IPS-11a (cell line): ENCODE measurements at regions not wholly inside any gene's neighbourhood (a gene's known extent, or its start where the extent isn't known, plus 50 kb on each side); places are given as distances from the start of the nearest gene placed in this dataset.

Experiments used
- H3K4me3 ChIP-seq: one replicate; pipeline ENCODE4 v1.5.1; 2013; ENCODE audit warnings: low read depth, low read length, control low read depth

DNA sequence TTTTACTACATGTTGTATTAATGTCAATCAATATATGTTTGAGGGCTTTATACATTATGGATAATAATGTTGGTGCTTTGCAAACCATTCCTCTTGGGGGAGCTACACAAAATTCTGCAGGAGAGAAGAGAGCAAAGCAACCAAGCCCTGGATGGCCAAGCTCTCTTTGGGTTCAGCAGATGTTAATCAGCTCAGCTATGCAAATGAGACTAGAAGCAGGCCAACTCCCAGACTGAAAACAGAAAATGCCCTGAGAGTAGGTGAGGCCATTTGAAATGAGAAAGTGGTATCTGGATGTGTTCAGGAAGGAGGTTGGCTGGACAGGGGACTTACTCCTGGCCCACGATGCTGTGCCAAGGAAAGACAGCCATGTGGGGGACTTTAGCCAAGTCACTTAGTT, 387.0 kb downstream of the BCOR start:
- no peak overlapping the region for H3K4me3 ChIP-seq

DNA sequence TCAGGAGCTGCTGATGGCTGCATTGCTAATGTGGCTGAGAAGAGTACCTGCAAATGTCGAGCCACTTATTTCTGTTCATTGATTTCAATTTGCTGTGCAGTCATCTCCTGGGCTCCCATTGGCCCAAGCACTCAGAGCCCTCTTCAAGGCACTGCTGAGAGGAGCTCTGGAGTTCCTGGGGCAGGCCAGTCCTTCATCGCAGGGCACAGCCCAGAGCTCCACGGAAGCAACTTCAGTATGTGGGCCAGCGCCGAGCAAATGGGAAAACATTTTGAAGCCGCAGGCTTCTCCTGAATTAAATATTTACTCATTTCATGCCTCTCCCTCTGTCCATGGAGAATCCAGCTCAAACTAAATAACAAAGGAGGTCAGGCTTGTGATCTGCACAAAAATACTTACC, 383.3 kb downstream of the BCOR start:
- H3K4me3 ChIP-seq = no peak overlapping the region

DNA sequence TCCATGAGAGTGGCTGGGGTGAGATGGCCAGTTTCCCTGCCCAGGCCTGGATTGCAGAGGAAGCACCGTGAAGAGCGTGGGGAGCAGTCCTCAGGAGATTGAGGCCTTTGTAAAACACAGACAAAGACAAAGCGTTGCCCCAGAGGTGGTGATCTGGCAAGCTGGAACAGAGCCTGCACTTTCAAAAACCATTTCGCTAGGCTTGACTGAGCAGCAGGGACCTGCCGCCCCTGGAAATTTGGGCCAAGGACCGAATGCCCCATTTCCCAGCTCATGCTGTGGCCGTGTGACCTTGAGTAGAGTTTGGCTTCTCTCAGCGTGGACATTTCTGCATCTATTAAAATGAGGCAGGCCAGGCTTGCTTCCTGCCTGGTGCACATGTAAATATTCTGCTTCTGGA, 381.4 kb downstream of the BCOR start:
- no peak overlapping the region for H3K4me3 ChIP-seq

DNA sequence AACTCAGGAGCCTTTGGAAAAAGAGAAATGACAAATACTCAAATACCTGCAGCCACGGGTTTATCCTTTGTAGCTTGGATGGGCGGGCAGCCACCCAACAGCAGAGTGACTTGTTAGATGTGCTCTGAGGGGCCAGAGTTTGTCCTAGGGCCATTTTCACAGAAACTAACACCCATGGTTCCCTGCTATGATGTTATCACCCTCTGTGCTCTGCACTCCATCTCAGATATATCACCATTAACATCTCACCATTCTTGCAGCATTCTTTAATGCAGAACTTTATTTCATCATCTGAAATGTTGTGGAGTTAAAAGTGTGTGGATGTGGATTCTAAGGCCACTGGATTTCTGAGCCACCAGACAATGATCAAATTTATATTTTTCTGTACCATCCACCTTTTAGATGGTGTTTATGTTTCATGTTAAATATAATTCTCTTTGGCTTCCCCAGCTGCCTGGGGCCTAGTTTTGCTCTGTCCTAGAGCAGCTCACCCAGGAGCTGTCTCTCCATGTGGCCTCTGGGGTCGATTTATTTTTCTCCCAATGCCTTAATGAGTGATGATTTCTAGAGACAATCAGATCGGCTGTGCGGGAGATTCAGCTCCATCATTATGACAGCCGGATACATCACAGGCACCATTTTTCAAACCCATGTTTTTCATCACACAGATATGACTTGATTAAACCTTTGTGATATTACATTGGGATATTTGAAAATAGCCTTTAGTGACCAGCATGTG, 380.8 kb downstream of the BCOR start:
- H3K4me3 ChIP-seq = no peak overlapping the region

DNA sequence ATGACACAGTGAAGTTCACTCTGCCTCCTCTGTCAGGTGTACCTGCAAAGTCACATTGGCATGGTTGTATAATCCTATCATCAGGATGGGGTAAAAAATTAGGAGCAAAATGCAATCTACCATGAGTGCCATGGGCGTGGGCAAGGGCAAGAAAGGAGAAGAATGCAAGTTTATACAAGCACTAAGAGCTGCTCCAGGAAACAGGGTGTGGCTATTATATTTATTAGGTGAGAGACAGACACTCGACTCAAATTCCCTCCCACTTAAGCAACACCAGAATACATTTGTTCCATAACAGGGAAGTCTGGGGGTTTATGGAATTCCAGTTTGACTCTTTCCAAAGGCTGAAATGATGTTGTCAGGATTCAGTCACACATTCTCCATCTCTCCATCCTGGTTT, 378.8 kb downstream of the BCOR start:
- no peak overlapping the region for H3K4me3 ChIP-seq

DNA sequence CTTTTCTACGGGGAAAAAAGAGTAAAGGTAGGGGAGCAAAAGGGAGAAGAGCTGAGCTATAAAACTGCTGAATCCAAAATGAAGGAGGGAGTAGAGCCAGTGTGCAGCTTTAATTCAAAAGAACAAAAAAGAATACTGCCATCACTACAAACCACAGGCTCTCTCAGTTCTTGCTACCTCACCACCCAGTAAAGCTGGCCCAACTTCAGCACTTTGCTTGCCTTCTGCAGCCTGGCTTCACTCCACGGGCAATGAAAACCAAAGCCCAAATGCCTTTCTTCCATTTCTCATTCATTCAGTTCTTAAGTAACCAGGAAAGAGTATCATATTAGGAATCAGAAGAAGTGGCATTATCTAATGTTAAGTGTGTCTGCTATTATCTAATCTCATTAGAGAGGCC, 376.8 kb downstream of the BCOR start:
- no peak overlapping the region for H3K4me3 ChIP-seq

DNA sequence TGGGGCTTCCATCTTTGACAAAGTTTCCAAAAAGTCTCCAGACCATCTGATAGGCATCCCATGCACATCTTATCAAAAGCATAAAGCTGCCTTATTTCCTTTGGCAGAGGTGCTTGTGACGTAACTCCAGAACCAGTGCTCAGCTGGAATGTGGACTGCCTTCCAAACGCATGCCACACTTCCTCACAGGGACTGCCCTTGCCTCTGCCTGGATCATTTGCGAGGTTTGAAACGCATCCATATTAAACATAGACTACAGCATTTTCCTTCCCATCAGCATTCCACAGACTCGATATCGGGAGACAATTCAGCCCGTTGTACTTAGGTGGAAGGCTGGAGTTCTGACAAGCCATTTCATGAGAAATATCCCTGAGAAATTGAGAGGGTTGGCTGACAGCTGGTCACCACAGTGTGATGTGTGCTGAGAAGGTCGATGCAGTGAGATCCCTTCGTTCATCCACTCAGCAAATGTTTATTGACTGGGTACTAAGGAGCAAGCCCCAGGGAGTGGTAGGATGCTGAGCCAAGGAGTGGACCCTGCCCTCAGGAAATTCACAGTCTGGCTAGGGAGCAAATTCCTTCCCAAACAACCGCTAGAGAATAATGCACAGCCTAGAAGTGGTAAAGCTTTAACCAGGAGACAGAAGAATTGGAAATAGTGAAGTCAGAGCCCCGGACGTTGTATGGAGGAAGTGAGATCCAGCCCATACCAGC, 376.0 kb downstream of the BCOR start:
- H3K4me3 ChIP-seq = no peak overlapping the region

DNA sequence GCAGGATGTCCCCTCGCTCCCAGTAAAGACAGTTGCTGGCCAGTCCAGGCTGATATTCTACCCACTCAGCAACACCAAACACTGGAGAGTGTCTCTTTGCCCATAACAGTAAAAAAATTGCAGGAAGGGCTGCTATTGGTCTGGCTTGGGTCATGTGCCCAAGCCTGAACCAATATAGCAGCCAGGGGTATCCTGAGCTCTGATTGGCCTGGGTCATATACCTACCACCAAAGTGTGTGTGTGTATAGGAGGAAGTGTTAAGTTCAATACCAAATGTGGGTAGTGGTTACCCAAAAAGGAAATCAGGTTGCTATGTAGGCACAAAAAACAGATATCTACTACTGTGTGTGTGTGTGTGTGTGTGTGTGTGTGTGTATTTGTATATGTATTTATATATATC, 373.2 kb downstream of the BCOR start:
- no peak overlapping the region for H3K4me3 ChIP-seq

DNA sequence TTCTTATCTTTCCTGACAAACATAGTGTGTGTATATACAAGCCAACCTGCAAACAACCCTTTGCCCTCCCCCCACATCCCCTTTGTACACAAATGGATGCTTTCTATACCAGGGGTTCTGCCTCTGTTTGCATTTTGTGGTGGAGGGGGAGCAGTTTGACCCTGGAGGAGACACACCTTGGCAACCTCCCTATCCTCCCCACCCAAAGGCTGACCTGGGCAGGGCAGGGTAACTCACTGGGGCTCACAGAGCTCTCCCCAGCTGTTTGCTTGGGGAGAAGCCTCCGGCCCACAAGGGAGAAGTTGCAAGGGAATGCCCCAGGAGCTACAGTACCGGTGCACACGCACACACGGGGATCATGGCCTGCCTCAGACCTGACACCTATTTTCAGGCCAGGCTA, 372.6 kb downstream of the BCOR start:
- H3K4me3 ChIP-seq = no peak overlapping the region

DNA sequence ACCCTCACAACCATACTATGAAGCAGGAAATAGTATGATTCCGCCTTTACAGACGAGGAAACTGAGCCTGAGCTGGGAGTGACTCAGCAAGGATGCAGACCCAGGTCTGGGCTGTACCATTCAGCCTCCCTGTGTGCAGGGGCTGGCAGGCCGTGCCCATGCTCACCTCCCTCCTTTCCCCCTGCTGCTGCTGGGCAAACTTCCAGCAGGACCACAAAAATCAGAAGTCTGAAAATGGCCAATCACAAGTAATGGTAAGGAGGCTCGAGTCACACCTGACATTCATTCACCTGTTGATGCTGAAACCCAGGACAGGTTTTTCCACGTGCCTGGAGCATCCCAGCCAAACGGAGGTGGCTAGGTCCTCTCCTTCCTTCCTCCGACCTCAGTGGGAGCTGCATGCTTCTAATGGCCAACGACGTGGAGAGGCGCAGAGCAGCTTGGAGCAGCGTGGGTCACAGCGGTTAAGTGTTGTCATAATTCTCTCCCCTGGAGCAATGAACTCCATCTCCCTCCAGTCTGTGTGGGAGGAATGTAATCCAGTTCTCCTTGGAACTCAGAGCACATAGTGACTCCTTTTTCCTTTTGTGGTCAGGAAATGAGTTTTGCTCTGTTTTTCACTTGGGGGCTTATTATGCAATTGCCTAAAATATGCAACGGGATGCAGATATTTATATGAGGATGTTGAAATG, 371.7 kb downstream of the BCOR start:
- no peak overlapping the region for H3K4me3 ChIP-seq

DNA sequence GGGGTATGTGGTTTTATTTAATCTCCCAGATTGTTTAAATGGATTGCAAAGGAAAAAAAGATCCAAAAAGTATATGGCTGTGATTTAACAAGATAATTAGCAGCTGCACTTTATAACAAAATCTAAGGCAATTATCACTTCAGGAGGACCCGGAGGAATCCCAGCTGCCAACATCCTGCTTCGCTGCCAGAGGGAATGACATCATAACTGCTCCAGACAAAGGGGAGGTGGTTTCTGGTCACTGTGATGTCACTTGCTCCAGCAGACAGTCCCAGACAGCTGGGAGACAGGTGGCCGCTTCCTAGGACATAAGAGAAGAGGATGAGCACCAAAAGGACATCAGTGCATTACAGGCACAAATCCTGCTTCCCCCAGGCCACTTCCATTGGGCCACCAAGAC, 371.0 kb downstream of the BCOR start:
- no peak overlapping the region for H3K4me3 ChIP-seq

DNA sequence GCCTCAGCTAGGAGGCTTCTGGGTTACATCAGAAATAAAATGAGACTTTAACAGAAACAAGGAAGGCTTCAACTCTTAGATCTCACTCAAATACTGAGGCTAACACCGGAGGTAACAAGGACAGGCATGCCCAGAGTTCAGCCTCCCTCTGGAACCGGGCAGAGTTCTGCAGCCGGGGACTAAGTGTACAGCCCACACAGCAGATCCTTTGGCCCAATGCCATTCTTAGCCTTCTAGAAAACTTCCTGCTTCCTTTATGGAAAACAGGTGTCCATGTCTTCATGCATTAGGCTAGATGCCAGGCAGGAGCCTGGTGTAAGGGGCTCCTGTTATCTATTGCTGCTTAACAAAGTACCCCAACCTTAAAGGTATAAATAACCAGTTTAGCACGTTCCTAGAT, 369.7 kb downstream of the BCOR start:
- no peak overlapping the region for H3K4me3 ChIP-seq

DNA sequence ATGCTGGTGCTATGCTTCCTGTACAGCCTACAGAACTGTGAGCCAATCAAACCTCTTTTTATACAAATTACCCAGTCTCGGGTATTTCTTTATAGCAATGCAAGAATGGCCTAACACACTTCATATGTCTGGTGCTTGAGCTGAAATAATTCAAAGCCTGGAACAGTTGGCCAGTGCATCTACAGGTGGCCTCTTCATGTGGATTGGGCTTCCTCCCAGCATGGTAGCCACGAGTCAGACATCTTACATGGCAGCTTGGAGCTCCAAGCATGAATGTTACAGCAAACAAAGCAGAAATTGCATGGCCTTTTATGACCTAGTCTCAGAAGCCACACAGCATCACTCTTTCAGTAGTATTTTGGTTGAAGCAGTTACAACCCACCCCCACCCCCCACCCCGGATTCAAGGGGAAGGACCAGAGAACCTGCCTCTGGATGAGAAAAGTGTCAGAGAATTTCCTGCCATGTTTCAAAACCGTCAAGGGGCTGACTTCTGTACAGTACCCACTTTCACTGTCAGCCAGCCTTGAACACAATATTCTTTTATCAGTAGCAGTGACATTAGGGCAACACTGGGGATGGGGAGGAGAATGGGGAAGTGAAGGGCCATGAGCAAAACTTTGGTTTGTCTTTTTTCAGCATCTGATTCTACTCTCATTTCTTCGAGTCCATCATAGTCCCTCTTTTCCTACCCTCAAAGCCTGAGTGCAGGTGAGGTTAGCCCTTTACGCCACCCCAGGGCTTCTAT, 368.7 kb downstream of the BCOR start:
- H3K4me3 ChIP-seq = no peak overlapping the region

DNA sequence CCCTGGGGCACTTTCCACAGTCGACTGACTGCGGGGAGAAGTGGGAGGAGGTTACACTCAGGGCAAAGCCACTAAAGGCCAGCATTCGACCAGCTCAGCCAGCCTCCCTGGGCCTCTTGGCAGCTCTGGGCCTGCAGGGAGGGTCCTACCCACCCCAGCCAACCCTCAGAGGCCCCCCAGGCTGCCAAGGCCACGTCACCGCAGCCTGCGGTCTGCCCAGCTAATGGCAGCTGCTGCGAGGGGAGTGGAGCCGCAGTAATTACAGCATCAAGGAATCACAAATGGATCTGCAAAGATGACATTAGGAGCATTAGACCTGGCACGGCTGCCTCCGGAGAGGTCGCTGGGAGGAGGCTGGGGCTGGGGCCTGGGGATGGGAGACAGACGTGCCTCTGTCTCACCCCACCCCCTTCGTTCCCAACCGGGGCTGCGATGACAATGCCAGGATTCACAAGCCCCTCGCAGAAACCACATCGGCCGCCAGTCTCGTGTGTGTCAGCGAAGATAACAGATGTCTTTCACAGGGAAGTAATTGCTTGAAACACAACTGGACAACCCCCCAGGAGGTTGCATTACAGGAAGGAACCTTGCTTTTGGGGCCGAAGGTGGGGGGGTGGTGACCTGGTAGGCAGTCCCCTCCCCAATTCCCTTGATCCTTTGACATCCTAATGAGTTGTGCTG, 367.6 kb downstream of the BCOR start:
- no peak overlapping the region for H3K4me3 ChIP-seq

DNA sequence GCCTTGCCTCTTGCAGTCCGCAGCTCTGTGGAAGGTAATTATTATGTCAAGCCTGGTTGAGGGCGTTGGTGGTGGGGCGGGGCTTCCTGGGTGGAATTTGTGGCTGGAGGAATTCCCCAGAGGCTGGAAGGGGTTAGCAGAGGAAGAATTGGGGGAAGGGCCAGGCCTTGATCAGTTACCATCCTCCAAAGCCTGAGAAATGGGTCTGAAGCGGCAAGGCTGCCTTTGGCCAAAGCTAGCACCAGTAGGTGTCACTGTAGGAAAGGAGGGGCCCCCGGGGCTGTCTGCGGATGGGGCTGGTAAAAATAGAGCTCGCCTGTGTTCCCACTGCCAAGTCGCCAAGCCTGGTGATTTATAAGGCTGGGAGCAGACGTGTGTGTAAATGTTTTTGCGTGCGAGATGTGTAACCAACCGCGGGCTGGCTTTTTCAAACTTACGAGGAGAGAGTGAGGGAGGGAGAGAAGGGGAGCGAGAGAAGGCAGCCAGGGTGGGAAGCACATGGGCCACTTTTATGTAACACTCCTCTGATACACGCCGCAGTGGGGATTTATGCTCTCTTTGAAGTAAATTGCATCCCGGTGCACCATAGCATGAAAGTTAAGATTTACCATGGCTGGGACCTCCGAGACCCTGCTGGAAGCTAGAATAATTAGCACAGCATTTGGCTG, 367.0 kb downstream of the BCOR start:
- no peak overlapping the region for H3K4me3 ChIP-seq

DNA sequence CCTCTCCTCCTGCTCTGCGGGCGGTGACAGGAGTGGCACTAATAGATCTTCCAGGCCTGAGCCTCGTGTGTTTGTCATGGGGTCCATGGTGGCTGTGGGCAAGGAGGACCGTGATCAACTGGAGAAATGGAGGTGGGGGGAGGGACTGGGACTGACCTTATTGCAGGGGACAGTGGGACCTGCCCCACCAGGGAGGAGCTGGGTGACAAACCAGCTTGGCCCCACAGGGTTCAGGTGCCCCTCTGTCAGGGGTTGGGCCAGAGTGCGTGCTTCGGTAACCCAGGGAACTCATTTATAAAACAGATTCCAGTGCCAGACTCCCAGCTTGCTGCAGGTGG, 366.5 kb downstream of the BCOR start:
- H3K4me3 ChIP-seq = no peak overlapping the region

DNA sequence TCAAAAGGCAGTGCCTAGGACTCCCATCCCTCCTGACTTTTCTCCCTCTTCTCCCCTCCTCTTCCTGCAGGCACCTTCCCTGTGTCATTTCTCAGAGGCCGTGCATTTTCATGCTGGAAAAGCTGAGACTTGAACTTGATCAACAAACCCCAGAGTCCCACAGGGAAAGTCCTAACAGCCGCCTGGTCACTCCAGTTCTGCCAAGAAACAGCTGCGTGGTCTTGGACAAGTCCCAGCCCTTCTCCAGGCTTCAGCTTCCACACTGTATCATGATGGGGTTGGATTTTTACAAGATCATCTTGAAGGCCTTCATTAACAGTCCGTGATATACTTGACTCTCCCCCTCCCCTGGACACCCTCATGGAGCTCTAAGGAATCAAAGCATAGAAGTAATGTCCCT, 366.0 kb downstream of the BCOR start:
- no peak overlapping the region for H3K4me3 ChIP-seq

DNA sequence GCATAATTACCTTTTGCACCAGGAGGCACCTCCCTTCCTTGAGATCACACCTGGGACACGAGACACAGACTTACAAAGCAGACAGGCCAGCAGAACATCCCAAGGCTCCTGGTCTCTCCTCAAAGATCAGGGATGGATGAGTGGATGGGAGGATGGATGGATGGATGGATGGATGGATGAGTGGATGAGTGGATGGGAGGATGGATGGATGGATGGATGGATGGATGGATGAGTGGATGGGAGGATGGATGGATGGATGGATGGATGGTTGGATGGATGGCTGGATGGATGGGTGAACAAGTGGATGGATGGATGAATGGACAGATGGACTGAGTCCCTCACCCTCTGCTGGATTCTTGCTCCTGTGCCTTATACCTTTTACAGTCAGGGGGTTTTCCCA, 364.0 kb downstream of the BCOR start:
- H3K4me3 ChIP-seq = no peak overlapping the region

DNA sequence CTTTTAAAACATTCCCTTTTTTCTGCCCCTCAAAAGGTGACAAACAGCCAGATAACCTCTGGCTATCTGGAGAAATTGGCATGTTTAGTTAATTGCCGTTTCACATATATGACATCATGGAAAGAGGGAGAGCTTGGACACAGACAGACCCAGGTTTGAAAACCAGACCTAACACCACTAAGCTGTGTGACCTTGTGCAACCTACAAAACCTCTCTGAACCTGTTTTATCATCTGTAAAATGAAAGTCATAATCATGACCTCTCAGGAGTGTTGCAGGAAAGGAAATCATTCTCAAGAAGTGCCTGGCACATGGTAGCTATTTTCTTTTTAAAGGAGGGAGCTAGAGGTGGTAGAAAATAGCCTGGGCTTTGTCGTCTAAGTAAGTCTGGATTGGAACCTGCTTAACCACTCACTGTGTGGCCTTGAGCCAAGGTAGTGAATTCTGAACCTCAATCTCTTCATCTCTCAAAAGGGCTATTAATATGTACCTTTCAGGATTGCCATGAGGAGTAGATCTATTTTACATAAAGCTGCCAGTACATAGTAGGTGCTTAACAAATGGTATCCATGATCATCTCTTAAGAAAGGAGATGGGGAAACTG, 363.5 kb downstream of the BCOR start:
- no peak overlapping the region for H3K4me3 ChIP-seq
